IMR-90 (cell line): ENCODE measurements at regions not wholly inside any gene's neighbourhood (a gene's known extent, or its start where the extent isn't known, plus 50 kb on each side); places are given as distances from the start of the nearest gene placed in this dataset.

ENCODE experiments used
- ATAC-seq: fragments of 200-7000 bp; cut with Tn5 transposase; 2 replicates; pipeline ENCODE4 v1.9.1; 2020; ENCODE audit warnings: low read depth, mild to moderate bottlenecking, moderate library complexity
- BruUV-seq: library from RNA; stranded (reverse); fragments of 400-500 nt; replicated peaks from 2 replicates; lab custom pipeline; 2021; lab: Mats Ljungman, UMichigan
- CTCF ChIA-PET: fragments of 300-600 bp; formaldehyde crosslinking; extraction: SDS; loops from one replicate; lab custom pipeline; 2021; ENCODE audit warnings: antibody characterized with exemption; lab: Yijun Ruan, JAX
- POLR2A ChIA-PET: fragments of 300-600 bp; sonication (Branson Sonifier 250); formaldehyde crosslinking; loops from one replicate; lab custom pipeline; 2022; ENCODE audit warnings: antibody characterized with exemption; ENCODE audit not compliant: unreplicated experiment; lab: Charles Lee
- DNase-seq: peaks from one replicate; pipeline ENCODE4 v3.0.0; 2013
- H2AFZ ChIP-seq: replicated peaks from 2 replicates; pipeline ENCODE3; 2013; ENCODE audit warnings: low read length, mild to moderate bottlenecking; ENCODE audit not compliant: poor library complexity
- H2AK5ac ChIP-seq: 2 replicates; pipeline ENCODE4 v1.6.1; 2013; ENCODE audit warnings: low read depth, low read length, inconsistent platforms
- H2AK9ac ChIP-seq: replicated peaks from 2 replicates; pipeline ENCODE3; 2013; ENCODE audit warnings: mild to moderate bottlenecking, low read depth, low read length, moderate library complexity; ENCODE audit not compliant: poor library complexity
- H2BK120ac ChIP-seq: 2 replicates; pipeline ENCODE4 v1.6.1; 2013; ENCODE audit warnings: low read depth, low read length, inconsistent platforms
- H2BK15ac ChIP-seq: 3 replicates; pipeline ENCODE4 v1.6.1; 2013; ENCODE audit warnings: low read depth, low read length, inconsistent platforms
- H2BK20ac ChIP-seq: 2 replicates; pipeline ENCODE4 v1.6.1; 2013; ENCODE audit warnings: low read depth, mild to moderate bottlenecking, inconsistent platforms, low read length, moderate library complexity
- H2BK5ac ChIP-seq: 2 replicates; pipeline ENCODE4 v1.6.1; 2013; ENCODE audit warnings: mild to moderate bottlenecking, low read depth, low read length, inconsistent platforms; ENCODE audit not compliant: poor library complexity, severe bottlenecking
- H3K14ac ChIP-seq: replicated peaks from 2 replicates; pipeline ENCODE4 v1.6.1; 2013; ENCODE audit warnings: low read depth, low read length, inconsistent platforms
- H3K18ac ChIP-seq: 2 replicates; pipeline ENCODE4 v1.6.1; 2013; ENCODE audit warnings: low read depth, low read length, control low read depth
- H3K23ac ChIP-seq: 2 replicates; pipeline ENCODE4 v1.6.1; 2013; ENCODE audit warnings: low read depth, low read length, inconsistent platforms
- H3K27ac ChIP-seq: 2 replicates; pipeline ENCODE4 v1.5.1; 2013; ENCODE audit warnings: mild to moderate bottlenecking, control low read depth, low read length; ENCODE audit not compliant: insufficient read depth
- H3K27me3 ChIP-seq: 2 replicates; pipeline ENCODE4 v1.6.1; 2013; ENCODE audit warnings: low read length; ENCODE audit not compliant: control insufficient read depth, insufficient read depth
- H3K36me3 ChIP-seq: 2 replicates; pipeline ENCODE4 v1.6.1; 2013; ENCODE audit warnings: low read length, mixed read lengths; ENCODE audit not compliant: control insufficient read depth, insufficient read depth
- H3K4ac ChIP-seq: 2 replicates; pipeline ENCODE4 v1.6.1; 2013; ENCODE audit warnings: low read depth, low read length, inconsistent platforms
- H3K4me1 ChIP-seq: 2 replicates; pipeline ENCODE4 v1.6.1; 2013; ENCODE audit warnings: low read length, mixed read lengths; ENCODE audit not compliant: control insufficient read depth, insufficient read depth
- H3K4me2 ChIP-seq: 2 replicates; pipeline ENCODE4 v1.6.1; 2013; ENCODE audit warnings: low read depth, mild to moderate bottlenecking, control low read depth, low read length, moderate library complexity
- H3K4me3 ChIP-seq: 2 replicates; pipeline ENCODE4 v1.5.1; 2013; ENCODE audit warnings: low read depth, mild to moderate bottlenecking, control low read depth, low read length, moderate library complexity; ENCODE audit not compliant: insufficient read depth
- H3K56ac ChIP-seq: 2 replicates; pipeline ENCODE4 v1.6.1; 2013; ENCODE audit warnings: low read length, inconsistent platforms; ENCODE audit not compliant: insufficient read depth; ENCODE audit errors: extremely low read depth
- H3K79me1 ChIP-seq, 2 experiments: 2 replicates each; pipeline ENCODE4 v1.6.1; 2013; ENCODE audit warnings: low read length in 2 of 2, inconsistent platforms in 1 of 2, low read depth in 1 of 2
- H3K9ac ChIP-seq: 2 replicates; pipeline ENCODE4 v1.6.1; 2013; ENCODE audit warnings: low read depth, low read length, control low read depth
- H3K9me1 ChIP-seq: 2 replicates; pipeline ENCODE4 v1.6.1; 2013; ENCODE audit warnings: low read length, inconsistent platforms; ENCODE audit not compliant: insufficient read depth
- H3K9me3 ChIP-seq: 2 replicates; pipeline ENCODE4 v1.6.1; 2013; ENCODE audit warnings: low read length; ENCODE audit not compliant: control insufficient read depth, insufficient read depth
- H4K20me1 ChIP-seq: 2 replicates; pipeline ENCODE4 v1.6.1; 2013; ENCODE audit warnings: low read length, inconsistent platforms; ENCODE audit not compliant: insufficient read depth
- H4K5ac ChIP-seq: 2 replicates; pipeline ENCODE4 v1.6.1; 2013; ENCODE audit warnings: mild to moderate bottlenecking, low read depth, low read length, control low read depth
- H4K8ac ChIP-seq, 2 experiments: 2 replicates each; pipeline ENCODE4 v1.6.1; 2013; ENCODE audit warnings: low read depth in 2 of 2, low read length in 2 of 2, control low read depth in 1 of 2, inconsistent platforms in 1 of 2
- H4K91ac ChIP-seq: 2 replicates; pipeline ENCODE4 v1.6.1; 2013; ENCODE audit warnings: low read depth, low read length, inconsistent platforms; ENCODE audit not compliant: insufficient read depth
- BHLHE40 ChIP-seq: fragments of 150-350 bp; IDR thresholded peaks from 2 replicates; pipeline ENCODE4 v1.6.1; 2016; ENCODE audit warnings: mild to moderate bottlenecking, low read depth, low read length
- CEBPB ChIP-seq: IDR thresholded peaks from 2 replicates; pipeline ENCODE4 v1.6.1; 2012; ENCODE audit warnings: low read depth, low read length, improper control_type of control experiment
- CHD1 ChIP-seq: IDR thresholded peaks from 2 replicates; pipeline ENCODE4 v1.6.1; 2012; ENCODE audit warnings: low read depth, low read length, improper control_type of control experiment
- FOS ChIP-seq: fragments of 150-350 bp; IDR thresholded peaks from 2 replicates; pipeline ENCODE4 v1.6.1; 2016; ENCODE audit warnings: low read depth, low read length
- MAFK ChIP-seq: IDR thresholded peaks from 2 replicates; pipeline ENCODE4 v1.6.1; 2012; ENCODE audit warnings: low read depth, low read length, improper control_type of control experiment
- MAZ ChIP-seq: IDR thresholded peaks from 2 replicates; pipeline ENCODE4 v1.6.1; 2012; ENCODE audit warnings: low read depth, mild to moderate bottlenecking, low read length, improper control_type of control experiment, moderate library complexity, borderline replicate concordance
- MXI1 ChIP-seq: IDR thresholded peaks from 2 replicates; pipeline ENCODE4 v1.6.1; 2012; ENCODE audit warnings: low read depth, mild to moderate bottlenecking, low read length, moderate library complexity, borderline replicate concordance
- NFE2L2 ChIP-seq: fragments of 150-350 bp; IDR thresholded peaks from 2 replicates; pipeline ENCODE4 v1.6.1; 2016; ENCODE audit warnings: low read depth, mild to moderate bottlenecking, low read length
- POLR2A ChIP-seq: IDR thresholded peaks from 2 replicates; pipeline ENCODE4 v1.6.1; 2012; ENCODE audit warnings: mild to moderate bottlenecking, low read depth, low read length
- RAD21 ChIP-seq: IDR thresholded peaks from 2 replicates; pipeline ENCODE4 v1.6.1; 2012; ENCODE audit warnings: low read length, improper control_type of control experiment
- RCOR1 ChIP-seq: IDR thresholded peaks from 2 replicates; pipeline ENCODE4 v1.6.1; 2012; ENCODE audit warnings: mild to moderate bottlenecking, low read length, improper control_type of control experiment; ENCODE audit not compliant: insufficient replicate concordance
- RFX5 ChIP-seq: IDR thresholded peaks from 2 replicates; pipeline ENCODE4 v1.8.0; 2012; ENCODE audit warnings: low read depth, mild to moderate bottlenecking, low read length, moderate library complexity
- SMC3 ChIP-seq: fragments of 150-350 bp; IDR thresholded peaks from 2 replicates; pipeline ENCODE4 v1.6.1; 2016; ENCODE audit warnings: low read depth, mild to moderate bottlenecking, antibody characterized with exemption, low read length, moderate library complexity
- WGBS, 2 experiments: methylation state at CpG; one replicate each; pipeline versions ENCODE4 v1.1.5 to v1.1.7; 2013; ENCODE audit warnings: missing lambda C conversion rate in 2 of 2; ENCODE audit not compliant: insufficient read length in 1 of 2; ENCODE audit errors: extremely low coverage in 2 of 2; 5-methylcytosine and 5-hydroxymethylcytosine counted together
- dilution Hi-C: fragments of 300-500 bp; cut with HindIII; formaldehyde crosslinking; loops from one replicate; pipeline ENCODE4 v1.14.3; 2018; ENCODE audit warnings: low sequenced_read_pairs; ENCODE audit not compliant: unreplicated experiment
- in situ Hi-C: fragments of 300-500 bp; cut with MboI; formaldehyde crosslinking; loops from 3 replicates; pipeline ENCODE4 v1.14.3; 2019; ENCODE audit warnings: low sequenced_read_pairs, inconsistent platforms, mixed read lengths
- intact Hi-C: fragments of 100-400 bp; cut with micrococcal nuclease; formaldehyde crosslinking; loops from 2 replicates; pipeline ENCODE4 v1.10.0; 2022
- TF ChIP-seq, protein P1 (sequence below): conservative IDR thresholded peaks from 2 replicates; pipeline ENCODE4 v1.5.1; 2012; ENCODE audit warnings: mild to moderate bottlenecking, low read depth, low read length, improper control_type of control experiment
- TF ChIP-seq, protein P2 (sequence below): fragments of 150-350 bp; IDR thresholded peaks from 2 replicates; pipeline ENCODE4 v1.6.1; 2016; ENCODE audit warnings: low read depth, mild to moderate bottlenecking, low read length, moderate library complexity, borderline replicate concordance
- TF ChIP-seq, protein P3 (sequence below): fragments of 150-350 bp; IDR thresholded peaks from 2 replicates; pipeline ENCODE4 v1.6.1; 2017; ENCODE audit warnings: mild to moderate bottlenecking, antibody characterized with exemption, low read length, low read depth

DNA sequence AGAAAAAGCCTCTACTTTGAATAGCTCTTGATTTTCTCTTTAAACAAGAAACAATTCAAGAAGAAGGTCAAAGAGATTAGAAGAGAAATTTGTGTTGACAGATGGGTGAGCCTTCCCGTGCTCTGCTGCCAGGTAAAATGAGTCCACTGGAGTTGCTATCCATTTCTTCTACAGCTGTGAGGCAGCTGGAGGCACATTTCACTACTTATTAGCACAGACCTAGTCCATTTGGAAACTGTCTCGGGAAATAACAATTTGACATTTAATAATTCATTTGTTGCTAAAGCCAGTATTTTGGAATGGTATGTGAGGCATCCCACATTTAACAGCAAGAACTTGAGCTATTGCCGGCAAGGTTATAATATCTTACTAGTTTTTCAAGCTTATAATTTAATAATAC, 396.8 kb upstream of the GRIA3 start:
- no CpG with 5 or more reads among the region's 3 CpGs for WGBS, 2 experiments

More for the DNA sequence above, 396.8 kb upstream of the GRIA3 start:
- TF ChIP-seq FOS: no peak
- TF ChIP-seq, protein P1, sequence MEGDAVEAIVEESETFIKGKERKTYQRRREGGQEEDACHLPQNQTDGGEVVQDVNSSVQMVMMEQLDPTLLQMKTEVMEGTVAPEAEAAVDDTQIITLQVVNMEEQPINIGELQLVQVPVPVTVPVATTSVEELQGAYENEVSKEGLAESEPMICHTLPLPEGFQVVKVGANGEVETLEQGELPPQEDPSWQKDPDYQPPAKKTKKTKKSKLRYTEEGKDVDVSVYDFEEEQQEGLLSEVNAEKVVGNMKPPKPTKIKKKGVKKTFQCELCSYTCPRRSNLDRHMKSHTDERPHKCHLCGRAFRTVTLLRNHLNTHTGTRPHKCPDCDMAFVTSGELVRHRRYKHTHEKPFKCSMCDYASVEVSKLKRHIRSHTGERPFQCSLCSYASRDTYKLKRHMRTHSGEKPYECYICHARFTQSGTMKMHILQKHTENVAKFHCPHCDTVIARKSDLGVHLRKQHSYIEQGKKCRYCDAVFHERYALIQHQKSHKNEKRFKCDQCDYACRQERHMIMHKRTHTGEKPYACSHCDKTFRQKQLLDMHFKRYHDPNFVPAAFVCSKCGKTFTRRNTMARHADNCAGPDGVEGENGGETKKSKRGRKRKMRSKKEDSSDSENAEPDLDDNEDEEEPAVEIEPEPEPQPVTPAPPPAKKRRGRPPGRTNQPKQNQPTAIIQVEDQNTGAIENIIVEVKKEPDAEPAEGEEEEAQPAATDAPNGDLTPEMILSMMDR: no peak
- TF ChIP-seq POLR2A: no peak
- TF ChIP-seq BHLHE40: no peak
- TF ChIP-seq MAFK: no peak
- TF ChIP-seq, protein P2, sequence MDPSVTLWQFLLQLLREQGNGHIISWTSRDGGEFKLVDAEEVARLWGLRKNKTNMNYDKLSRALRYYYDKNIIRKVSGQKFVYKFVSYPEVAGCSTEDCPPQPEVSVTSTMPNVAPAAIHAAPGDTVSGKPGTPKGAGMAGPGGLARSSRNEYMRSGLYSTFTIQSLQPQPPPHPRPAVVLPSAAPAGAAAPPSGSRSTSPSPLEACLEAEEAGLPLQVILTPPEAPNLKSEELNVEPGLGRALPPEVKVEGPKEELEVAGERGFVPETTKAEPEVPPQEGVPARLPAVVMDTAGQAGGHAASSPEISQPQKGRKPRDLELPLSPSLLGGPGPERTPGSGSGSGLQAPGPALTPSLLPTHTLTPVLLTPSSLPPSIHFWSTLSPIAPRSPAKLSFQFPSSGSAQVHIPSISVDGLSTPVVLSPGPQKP: no peak
- TF ChIP-seq, protein P3, sequence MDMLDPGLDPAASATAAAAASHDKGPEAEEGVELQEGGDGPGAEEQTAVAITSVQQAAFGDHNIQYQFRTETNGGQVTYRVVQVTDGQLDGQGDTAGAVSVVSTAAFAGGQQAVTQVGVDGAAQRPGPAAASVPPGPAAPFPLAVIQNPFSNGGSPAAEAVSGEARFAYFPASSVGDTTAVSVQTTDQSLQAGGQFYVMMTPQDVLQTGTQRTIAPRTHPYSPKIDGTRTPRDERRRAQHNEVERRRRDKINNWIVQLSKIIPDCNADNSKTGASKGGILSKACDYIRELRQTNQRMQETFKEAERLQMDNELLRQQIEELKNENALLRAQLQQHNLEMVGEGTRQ: no peak
- no peak for TF ChIP-seq SMC3
- no peak for TF ChIP-seq RFX5
- no peak for TF ChIP-seq RCOR1
- TF ChIP-seq MXI1: no peak
- no peak for TF ChIP-seq MAZ
- no peak for TF ChIP-seq CEBPB
- no peak for TF ChIP-seq CHD1
- no peak for TF ChIP-seq NFE2L2
- TF ChIP-seq RAD21: no peak
- intact Hi-C loops (no loop called here), dilution Hi-C loops (no loop called here), in situ Hi-C loops (no loop called here)
- Histone ChIP-seq H2AFZ (no peak overlapping the region), H3K14ac (no peak overlapping the region), H3K9ac (no peak overlapping the region), H3K9me3 (no peaks in the 10 kb centered on the region), H2BK5ac (no peak overlapping the region), H2AK9ac (no peak overlapping the region), H4K8ac (no peak overlapping the region), H2AK5ac (no peak overlapping the region), H2BK20ac (no peak overlapping the region), H3K4me1 (no peaks in the 10 kb centered on the region), H3K56ac (no peak overlapping the region), H3K4me3 (no peak overlapping the region), H3K4me2 (no peak overlapping the region), H3K79me1 (no peaks in the 10 kb centered on the region), H4K91ac (no peak overlapping the region), H3K27me3 (no peaks in the 10 kb centered on the region), H2BK120ac (no peak overlapping the region), H2BK15ac (no peak overlapping the region), H4K5ac (no peak overlapping the region), H3K23ac (no peak overlapping the region), H3K36me3 (no peaks in the 10 kb centered on the region), H3K18ac (no peak overlapping the region), H3K9me1 (no peaks in the 10 kb centered on the region), H3K4ac (no peak overlapping the region), H3K27ac (no peak overlapping the region), H4K20me1 (no peaks in the 10 kb centered on the region)
- no TSS peak for BruUV-seq
- ATAC-seq (no peak), DNase-seq (no peak)
- ChIA-PET CTCF (no interaction called here), POLR2A (no interaction called here)
